Heart right ventricle (tissue), 16 donors: ENCODE measurements at regions not wholly inside any gene's neighbourhood (a gene's known extent, or its start where the extent isn't known, plus 50 kb on each side); places are given as distances from the start of the nearest gene placed in this dataset.

Experiments used
- ATAC-seq, 8 donors: fragments of 200-7000 bp; cut with Tn5 transposase; one replicate each; pipeline ENCODE4 v1.9.1; 2020; ENCODE audit warnings: mild to moderate bottlenecking in 8 of 8, moderate library complexity in 8 of 8, moderate number of reproducible peaks in 1 of 8
- DNase-seq, 2 donors: peaks; one replicate each; pipeline ENCODE4 v3.0.0-alpha.2; 2020
- H3K27ac ChIP-seq, 10 donors: fragments of 200-600 bp; sonication (generic) in 2 of 10; one replicate each; pipeline versions ENCODE4 v1.5.0 to v1.8.0; 2020 to 2022; ENCODE audit warnings: mild to moderate bottlenecking in 3 of 10
- H3K27me3 ChIP-seq, 7 donors: fragments of 200-600 bp; one replicate each; pipeline ENCODE4 v1.8.0; 2021 to 2022; ENCODE audit warnings: mild to moderate bottlenecking in 2 of 7
- H3K36me3 ChIP-seq, 9 donors: fragments of 200-600 bp; sonication (generic) in 1 of 9; one replicate each; pipeline versions ENCODE4 v1.5.0 to v1.8.0; 2020 to 2022; ENCODE audit warnings: mild to moderate bottlenecking in 2 of 9
- H3K4me1 ChIP-seq, 9 donors: fragments of 200-600 bp; sonication (generic) in 1 of 9; one replicate each; pipeline versions ENCODE4 v1.5.0 to v1.8.0; 2020 to 2022; ENCODE audit warnings: mild to moderate bottlenecking in 4 of 9
- H3K4me3 ChIP-seq, 10 donors: fragments of 200-600 bp; sonication (generic) in 2 of 10; one replicate each; pipeline versions ENCODE4 v1.5.0 to v1.8.0; 2020 to 2022; ENCODE audit warnings: mild to moderate bottlenecking in 7 of 10, moderate library complexity in 2 of 10
- H3K9me3 ChIP-seq, 11 donors: fragments of 200-600 bp in 10 of 11; sonication (generic) in 2 of 11; one replicate each; pipeline versions ENCODE4 v1.5.0 to v1.8.0; 2013 to 2022; ENCODE audit warnings: mild to moderate bottlenecking in 2 of 11, control low read depth in 1 of 11, moderate library complexity in 1 of 11
- CTCF ChIP-seq, 9 donors: fragments of 200-600 bp; sonication (generic) in 2 of 9; IDR thresholded peaks; one replicate each; pipeline versions ENCODE4 v1.5.0 to v1.8.0; 2021 to 2022; ENCODE audit warnings: antibody characterized with exemption in 9 of 9, mild to moderate bottlenecking in 5 of 9, moderate library complexity in 1 of 9
- WGBS, 2 donors: extraction: QIAGEN DNeasy Blood & Tissue Kit; methylation state at CpG; one replicate each; pipeline ENCODE4 v1.1.7; 2013; ENCODE audit warnings: inconsistent platforms in 1 of 2; 5-methylcytosine and 5-hydroxymethylcytosine counted together
- intact Hi-C, 10 donors: fragments of 100-400 bp; cut with DNase I; formaldehyde crosslinking; loops; one replicate each; pipeline versions ENCODE4 v1.11.1 to v1.14.2; 2022
- donor health status: Arrhythmogenic right ventricular cardiomyopathy.
- donor health status: ischemic (EF 13 %, LVEDD 7.1; RV severe dilation, severe dysfunction).
- donor health status: healthy with polysubstance abuse.
- donor health status: DM: no; HTN: yes; CAD: no.
- donor health status: DM: no; HTN: no; CAD: no.
- donor health status: ischemic (EF 25% LVEDD 6.9; RV normal size, moderate dysfunction).
- donor health status: ischemic (EF 25% LVEDD 5.7; RV mildly dilated, moderate dysfunction).
- donor health status: healthy.
- donor health status: DM: yes; HTN: yes; CAD: no.
- donor health status: Ischemic cardiomyopathy.
- donor health status: ischemic (EF 35%, LVEDD 5.7; RV mildly dilated, moderate dysfunction).
- donor health status: nonischemic (EF 11% LVEDD 7.7; RV severe dilation, severe dysfunction).
- donor health status: DM: yes; HTN: yes; CAD: no.
- donor health status: PGD.
- donor health status: ischemic (EF 29% LVEDD 5.4; RV normal size, mild dysfunction).
- donor health status: nonischemic (EF 23%, LVEDD 6.1; RV moderate dilation, normal function).

- intact Hi-C loops: no loop called here
- Histone ChIP-seq H3K27me3 (no peaks in the 10 kb centered on the region), H3K27ac (no peak overlapping the region), H3K4me1 (peaks cover 0 to 6% (median 0%) of the 10 kb centered on the region in 9 donors), H3K4me3 (no peak overlapping the region), H3K9me3 (no peaks in the 10 kb centered on the region), H3K36me3 (no peaks in the 10 kb centered on the region)
- no peak for TF ChIP-seq CTCF (IDR thresholded peaks at IDR 0.05)
- DNase-seq: no peak
- 92 to 93% methylated on average over 2 of the region's 2 CpGs for WGBS, 2 donors
- no peak for ATAC-seq
These were observed 532.3 kb upstream of the ZNF608 start for GRCh38 chr5:125278711-125279110.

GRCh38 chr5:125281667-125282066, 535.2 kb upstream of the ZNF608 start:
- DNase-seq (no peak), ATAC-seq (no peak)
- Histone ChIP-seq H3K36me3 (no peaks in the 10 kb centered on the region), H3K27me3 (no peaks in the 10 kb centered on the region), H3K4me3 (no peak overlapping the region), H3K27ac (no peak overlapping the region), H3K4me1 (no peaks in the 10 kb centered on the region), H3K9me3 (no peaks in the 10 kb centered on the region)
- intact Hi-C loops: no loop called here
- TF ChIP-seq CTCF (IDR thresholded peaks at IDR 0.05): no peak

- Histone ChIP-seq H3K36me3 (no peaks in the 10 kb centered on the region), H3K4me3 (no peak overlapping the region), H3K9me3 (no peaks in the 10 kb centered on the region), H3K27ac (no peak overlapping the region), H3K4me1 (no peaks in the 10 kb centered on the region), H3K27me3 (no peaks in the 10 kb centered on the region)
- intact Hi-C loops: no loop called here
- no peak for TF ChIP-seq CTCF (IDR thresholded peaks at IDR 0.05)
- no peak for DNase-seq
- no peak for ATAC-seq
- WGBS, 2 donors: 83 to 91% methylated on average over 2 of the region's 2 CpGs
These were observed 536.9 kb upstream of the ZNF608 start for GRCh38 chr5:125283372-125283771.

GRCh38 chr5:125286271-125286670, 539.8 kb upstream of the ZNF608 start:
- Histone ChIP-seq H3K27ac (no peak overlapping the region), H3K4me3 (no peak overlapping the region), H3K9me3 (no peaks in the 10 kb centered on the region), H3K27me3 (no peaks in the 10 kb centered on the region), H3K4me1 (no peaks in the 10 kb centered on the region), H3K36me3 (no peaks in the 10 kb centered on the region)
- no peak for TF ChIP-seq CTCF (IDR thresholded peaks at IDR 0.05)
- ATAC-seq (no peak), DNase-seq (no peak)
- 93 to 95% methylated on average over 4 of the region's 4 CpGs for WGBS, 2 donors
- intact Hi-C loops: no loop called here

- no peak overlapping the region for H3K27ac ChIP-seq
- H3K4me3 ChIP-seq: no peak overlapping the region
- DNase-seq (no peak), ATAC-seq (no peak)
- no peaks in the 10 kb centered on the region for H3K9me3 ChIP-seq
- H3K4me1 ChIP-seq: peaks cover 0 to 2% (median 0%) of the 10 kb centered on the region in 9 donors
- H3K27me3 ChIP-seq: no peaks in the 10 kb centered on the region
- intact Hi-C loops: no loop called here
- H3K36me3 ChIP-seq: no peaks in the 10 kb centered on the region
- no peak for TF ChIP-seq CTCF (IDR thresholded peaks at IDR 0.05)
These were observed 543.2 kb upstream of the ZNF608 start for GRCh38 chr5:125289606-125290005.
